ENCODE measurements at regions not wholly inside any gene's neighbourhood (a gene's known extent, or its start where the extent isn't known, plus 50 kb on each side); places are given as distances from the start of the nearest gene placed in this dataset.
"Not testable (repeated sequence)": the region's sequence is repeated elsewhere in the genome, so short reads cannot be mapped to it uniquely, and the experiment has no call there.

- no peak for DNase-seq (ENCODE audit: low read depth in 2 of 2)
These were observed 204.7 kb downstream of the RHOU start for GRCh38 chr1:228939881-228940392.

GRCh38 chr1:228940526-228940925, 205.2 kb downstream of the RHOU start:
- no peak for DNase-seq (ENCODE audit: low read depth in 2 of 2)

GRCh38 chr1:228940926-228941325, 205.6 kb downstream of the RHOU start:
- no peak for DNase-seq (ENCODE audit: low read depth in 2 of 2)

- DNase-seq (ENCODE audit: low read depth in 2 of 2), result no peak
These were observed 206.4 kb downstream of the RHOU start for GRCh38 chr1:228941666-228942065.

GRCh38 chr1:228943436-228943835, 208.2 kb downstream of the RHOU start:
- DNase-seq (ENCODE audit: low read depth in 2 of 2), result no peak

- DNase-seq (ENCODE audit: low read depth in 2 of 2), result no peak
These were observed 209.0 kb downstream of the RHOU start for GRCh38 chr1:228944296-228944695.

- DNase-seq (ENCODE audit: low read depth in 2 of 2), result no peak
These were observed 209.7 kb downstream of the RHOU start for GRCh38 chr1:228944935-228945371.

- no peak for DNase-seq (ENCODE audit: low read depth in 2 of 2)
These were observed 210.6 kb downstream of the RHOU start for GRCh38 chr1:228945885-228946284.

- DNase-seq (ENCODE audit: low read depth in 2 of 2), result not testable (repeated sequence)
These were observed 214.3 kb downstream of the RHOU start for GRCh38 chr1:228949617-228950016.

- no peak for DNase-seq (ENCODE audit: low read depth in 2 of 2)
These were observed 217.9 kb downstream of the RHOU start for GRCh38 chr1:228953207-228953606.

GRCh38 chr1:228953808-228954207, 218.5 kb downstream of the RHOU start:
- not testable (repeated sequence) for DNase-seq (ENCODE audit: low read depth in 2 of 2)

- peak in 1 of 2 experiments; percentile 5 for DNase-seq (ENCODE audit: low read depth in 2 of 2)
These were observed 220.4 kb downstream of the RHOU start for GRCh38 chr1:228955691-228956090.

GRCh38 chr1:228956864-228957263, 221.6 kb downstream of the RHOU start:
- DNase-seq (ENCODE audit: low read depth in 2 of 2), result no peak

- no peak for DNase-seq (ENCODE audit: low read depth in 2 of 2)
These were observed 222.3 kb downstream of the RHOU start for GRCh38 chr1:228957535-228957934.

- no peak for DNase-seq (ENCODE audit: low read depth in 2 of 2)
These were observed 222.8 kb downstream of the RHOU start for GRCh38 chr1:228958121-228958520.

GRCh38 chr1:228958741-228959140, 223.5 kb downstream of the RHOU start:
- no peak for DNase-seq (ENCODE audit: low read depth in 2 of 2)

GRCh38 chr1:228960705-228961104, 225.4 kb downstream of the RHOU start:
- DNase-seq (ENCODE audit: low read depth in 2 of 2), result no peak

- no peak for DNase-seq (ENCODE audit: low read depth in 2 of 2)
These were observed 226.2 kb downstream of the RHOU start for GRCh38 chr1:228961511-228961910.

- no peak for DNase-seq (ENCODE audit: low read depth in 2 of 2)
These were observed 228.5 kb downstream of the RHOU start for GRCh38 chr1:228963795-228964177.

GRCh38 chr1:228964178-228965089, 229.2 kb downstream of the RHOU start:
- peak; percentile 85 to 86 for DNase-seq (ENCODE audit: low read depth in 2 of 2)

GRCh38 chr1:228968891-228969606, 233.8 kb downstream of the RHOU start:
- DNase-seq (ENCODE audit: low read depth in 2 of 2), result no peak

- no peak for DNase-seq (ENCODE audit: low read depth in 2 of 2)
These were observed 234.9 kb downstream of the RHOU start for GRCh38 chr1:228969953-228970800.

Measured in fibroblast of skin of left biceps (primary cell).